ENCODE measurements at regions not wholly inside any gene's neighbourhood (a gene's known extent, or its start where the extent isn't known, plus 50 kb on each side); places are given as distances from the start of the nearest gene placed in this dataset.

DNA sequence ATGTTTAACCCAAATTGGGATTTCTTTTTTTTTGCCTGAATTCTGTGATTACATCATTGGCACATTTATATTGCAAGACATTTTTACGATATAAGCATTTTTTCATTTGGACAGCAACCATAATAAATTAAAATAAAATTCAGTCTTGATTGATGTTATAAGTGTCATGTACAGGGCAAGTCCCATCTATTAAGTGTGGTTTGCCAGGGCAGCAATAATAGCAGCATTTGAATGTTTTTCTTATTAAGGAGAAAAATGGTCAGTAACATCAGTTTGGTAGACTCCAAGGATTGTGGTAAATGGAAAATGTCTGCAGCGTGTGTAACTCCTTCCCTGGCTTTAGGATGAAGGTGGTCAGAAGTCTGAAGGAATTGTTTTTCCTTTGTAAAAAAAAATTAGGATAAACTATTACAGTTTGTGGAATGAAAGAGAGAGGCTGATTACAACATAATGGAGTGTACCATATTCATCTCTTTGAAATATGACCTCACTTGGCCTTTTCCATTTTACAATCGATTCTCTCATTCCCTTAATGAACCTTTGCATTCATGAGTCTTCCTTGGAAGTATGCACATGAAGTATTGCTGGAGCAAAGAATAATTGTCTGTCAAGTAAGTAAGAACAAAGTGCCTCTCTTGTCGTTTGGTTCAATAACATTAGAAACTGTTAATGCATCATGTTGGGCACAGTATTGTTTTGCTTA is 405.4 kb upstream of the THRB start:
- H3K4me1 ChIP-seq (ENCODE audit: control insufficient read depth in 1 of 2, insufficient read depth in 2 of 2, low read length in 2 of 2): no peaks in the 10 kb centered on the region
- intact Hi-C loops (cut with micrococcal nuclease): no loop called here
- H4K20me1 ChIP-seq (ENCODE audit: insufficient read depth, low read length): no peaks in the 10 kb centered on the region
- TF ChIP-seq, protein P1, sequence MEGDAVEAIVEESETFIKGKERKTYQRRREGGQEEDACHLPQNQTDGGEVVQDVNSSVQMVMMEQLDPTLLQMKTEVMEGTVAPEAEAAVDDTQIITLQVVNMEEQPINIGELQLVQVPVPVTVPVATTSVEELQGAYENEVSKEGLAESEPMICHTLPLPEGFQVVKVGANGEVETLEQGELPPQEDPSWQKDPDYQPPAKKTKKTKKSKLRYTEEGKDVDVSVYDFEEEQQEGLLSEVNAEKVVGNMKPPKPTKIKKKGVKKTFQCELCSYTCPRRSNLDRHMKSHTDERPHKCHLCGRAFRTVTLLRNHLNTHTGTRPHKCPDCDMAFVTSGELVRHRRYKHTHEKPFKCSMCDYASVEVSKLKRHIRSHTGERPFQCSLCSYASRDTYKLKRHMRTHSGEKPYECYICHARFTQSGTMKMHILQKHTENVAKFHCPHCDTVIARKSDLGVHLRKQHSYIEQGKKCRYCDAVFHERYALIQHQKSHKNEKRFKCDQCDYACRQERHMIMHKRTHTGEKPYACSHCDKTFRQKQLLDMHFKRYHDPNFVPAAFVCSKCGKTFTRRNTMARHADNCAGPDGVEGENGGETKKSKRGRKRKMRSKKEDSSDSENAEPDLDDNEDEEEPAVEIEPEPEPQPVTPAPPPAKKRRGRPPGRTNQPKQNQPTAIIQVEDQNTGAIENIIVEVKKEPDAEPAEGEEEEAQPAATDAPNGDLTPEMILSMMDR (IDR thresholded peaks at IDR 0.05): no peak
- Mint-ChIP-seq H3K36me3 (no peaks in the 10 kb centered on the region), H3K4me1 (no peaks in the 10 kb centered on the region), H3K4me3 (no peak overlapping the region), H3K27me3 (ENCODE audit: low read depth in 3 of 3) (no peaks in the 10 kb centered on the region), H3K27ac (no peak overlapping the region), H3K9me3 (peaks cover 0 to 8% (median 5%) of the 10 kb centered on the region in 7 donors)
- H3K79me2 ChIP-seq (ENCODE audit: insufficient read depth, low read length): no peaks in the 10 kb centered on the region
- WGBS (ENCODE audit: insufficient coverage): 100% methylated on average over 2 of the region's 4 CpGs
- H3K9me3 ChIP-seq (replicated peaks in 1 of 2; ENCODE audit: control insufficient read depth in 1 of 2, insufficient read depth in 1 of 2, low read length in 2 of 2): peaks cover 0 to 7% of the 10 kb centered on the region in 2 donors
- no peaks in the 10 kb centered on the region for H3K27me3 ChIP-seq (ENCODE audit: control insufficient read depth in 2 of 2, insufficient read depth in 2 of 2, low read length in 2 of 2)
- no peak overlapping the region for H3K4me2 ChIP-seq (replicated peaks; ENCODE audit: extremely low read depth, low read length, poor library complexity, severe bottlenecking)
- H3K36me3 ChIP-seq (replicated peaks in 1 of 2; ENCODE audit: control insufficient read depth in 1 of 2, insufficient read depth in 2 of 2, low read length in 2 of 2): no peaks in the 10 kb centered on the region
- no peak overlapping the region for H3K27ac ChIP-seq (ENCODE audit: low read depth in 1 of 2, low read length in 2 of 2)
- no peak overlapping the region for H2AFZ ChIP-seq (ENCODE audit: insufficient read depth, low read depth, low read length, poor library complexity, severe bottlenecking)
- no peak overlapping the region for H3K9ac ChIP-seq (ENCODE audit: insufficient read depth, low read length, poor library complexity, severe bottlenecking)
- H3K4me3 ChIP-seq (replicated peaks in 1 of 3; ENCODE audit: low read depth in 2 of 3, low read length in 3 of 3): no peak overlapping the region
- no peak for DNase-seq

- Histone ChIP-seq H3K4me1 (ENCODE audit: control insufficient read depth in 1 of 2, insufficient read depth in 2 of 2, low read length in 2 of 2) (no peaks in the 10 kb centered on the region), H3K27me3 (ENCODE audit: control insufficient read depth in 2 of 2, insufficient read depth in 2 of 2, low read length in 2 of 2) (no peaks in the 10 kb centered on the region), H3K9ac (ENCODE audit: insufficient read depth, low read length, poor library complexity, severe bottlenecking) (no peak overlapping the region), H3K36me3 (replicated peaks in 1 of 2; ENCODE audit: control insufficient read depth in 1 of 2, insufficient read depth in 2 of 2, low read length in 2 of 2) (no peaks in the 10 kb centered on the region), H4K20me1 (ENCODE audit: insufficient read depth, low read length) (no peaks in the 10 kb centered on the region), H3K79me2 (ENCODE audit: insufficient read depth, low read length) (no peaks in the 10 kb centered on the region), H3K27ac (ENCODE audit: low read depth in 1 of 2, low read length in 2 of 2) (no peak overlapping the region), H3K4me3 (replicated peaks in 1 of 3; ENCODE audit: low read depth in 2 of 3, low read length in 3 of 3) (no peak overlapping the region), H3K4me2 (replicated peaks; ENCODE audit: extremely low read depth, low read length, poor library complexity, severe bottlenecking) (no peak overlapping the region), H2AFZ (ENCODE audit: insufficient read depth, low read depth, low read length, poor library complexity, severe bottlenecking) (no peak overlapping the region), H3K9me3 (replicated peaks in 1 of 2; ENCODE audit: control insufficient read depth in 1 of 2, insufficient read depth in 1 of 2, low read length in 2 of 2) (no peaks in the 10 kb centered on the region)
- WGBS (ENCODE audit: insufficient coverage): no CpG with 5 or more reads among the region's 1 CpG
- H3K27me3 Mint-ChIP-seq (ENCODE audit: low read depth in 3 of 3): no peaks in the 10 kb centered on the region
- H3K9me3 Mint-ChIP-seq: peaks cover 0 to 7% (median 2%) of the 10 kb centered on the region in 7 donors
- DNase-seq: no peak
- H3K27ac Mint-ChIP-seq: no peak overlapping the region
- H3K36me3 Mint-ChIP-seq: no peaks in the 10 kb centered on the region
- TF ChIP-seq, protein P1 (IDR thresholded peaks at IDR 0.05): no peak
- H3K4me1 Mint-ChIP-seq: no peaks in the 10 kb centered on the region
- intact Hi-C loops (cut with micrococcal nuclease): no loop called here
- no peak overlapping the region for H3K4me3 Mint-ChIP-seq
Measured at GRCh38 chr3:24905266-24905665, 410.6 kb upstream of the THRB start.

All from CD14-positive monocyte (primary cell).